GM19397 (cell line): ENCODE measurements at regions not wholly inside any gene's neighbourhood (a gene's known extent, or its start where the extent isn't known, plus 50 kb on each side); places are given as distances from the start of the nearest gene placed in this dataset.
"Not testable (repeated sequence)": the region's sequence is repeated elsewhere in the genome, so short reads cannot be mapped to it uniquely, and the experiment has no call there.

Experiments used
- ATAC-seq: cut with Tn5 transposase; IDR thresholded peaks from one replicate; pipeline ENCODE4 v1.9.1; 2021; ENCODE audit warnings: mild to moderate bottlenecking, moderate library complexity; ENCODE audit not compliant: unreplicated experiment

DNA sequence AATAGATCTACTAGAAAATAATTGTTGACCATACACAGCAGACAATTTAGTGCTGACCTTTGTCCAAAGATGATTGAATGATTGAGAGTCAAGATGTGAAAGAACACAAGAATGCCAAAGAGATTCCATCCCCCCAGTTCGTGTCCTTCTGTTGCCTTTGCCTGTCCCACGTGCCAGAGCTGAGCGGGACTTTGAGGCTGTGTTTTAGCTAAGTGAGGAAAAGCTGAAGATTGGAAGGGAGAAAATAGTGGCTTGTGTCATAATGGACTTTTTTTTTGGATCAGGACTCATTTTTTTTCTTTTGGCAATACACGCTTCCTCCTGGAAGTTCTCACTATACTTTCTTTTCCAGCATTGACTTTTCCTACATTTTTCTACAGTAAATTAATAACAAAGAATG is 206.6 kb upstream of the MDFIC2 start:
- ATAC-seq, result no peak

GRCh38 chr3:70518356-70518755 is 205.9 kb upstream of the MDFIC2 start:
- ATAC-seq, result no peak

GRCh38 chr3:70517124-70517890 is 204.9 kb upstream of the MDFIC2 start:
- ATAC-seq, result no peak

DNA sequence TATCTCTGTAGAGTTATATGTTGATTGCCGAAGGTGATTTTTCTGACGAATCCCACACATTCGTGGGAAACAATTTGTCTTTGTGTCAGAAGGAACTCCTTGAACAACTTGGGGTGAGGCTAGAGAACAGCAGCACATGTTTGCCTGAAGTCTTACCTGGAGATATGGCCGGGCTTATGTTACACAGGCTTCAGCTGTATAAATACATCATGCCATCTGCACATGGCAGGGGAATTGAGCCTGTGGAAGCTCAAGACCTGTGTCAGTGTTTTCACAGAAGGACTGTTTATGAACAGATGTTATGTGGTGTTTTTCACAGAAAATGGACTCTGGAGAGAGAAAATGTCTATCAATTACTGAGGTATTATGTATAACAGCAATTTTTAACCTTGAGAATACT is 203.6 kb upstream of the MDFIC2 start:
- ATAC-seq, result no peak

GRCh38 chr3:70507486-70507885 is 195.0 kb upstream of the MDFIC2 start:
- no peak for ATAC-seq

DNA sequence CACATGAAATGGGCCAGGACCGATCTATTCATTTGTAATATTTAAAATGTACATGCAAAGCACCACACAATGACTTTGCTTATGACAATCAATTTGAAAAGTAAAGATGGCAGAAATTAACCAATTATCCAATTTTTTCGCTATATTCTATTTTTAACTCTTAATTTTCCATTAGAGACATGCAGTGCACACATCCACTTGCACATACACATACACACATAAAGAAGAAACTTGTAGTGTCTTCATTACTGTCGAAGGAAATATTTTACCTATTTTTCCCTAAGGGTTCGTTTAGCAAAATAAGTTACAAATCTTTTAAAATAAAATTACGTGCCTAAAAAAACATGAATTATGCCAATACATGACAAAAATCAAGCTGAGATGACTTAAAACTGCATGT is 194.3 kb upstream of the MDFIC2 start:
- no peak for ATAC-seq

DNA sequence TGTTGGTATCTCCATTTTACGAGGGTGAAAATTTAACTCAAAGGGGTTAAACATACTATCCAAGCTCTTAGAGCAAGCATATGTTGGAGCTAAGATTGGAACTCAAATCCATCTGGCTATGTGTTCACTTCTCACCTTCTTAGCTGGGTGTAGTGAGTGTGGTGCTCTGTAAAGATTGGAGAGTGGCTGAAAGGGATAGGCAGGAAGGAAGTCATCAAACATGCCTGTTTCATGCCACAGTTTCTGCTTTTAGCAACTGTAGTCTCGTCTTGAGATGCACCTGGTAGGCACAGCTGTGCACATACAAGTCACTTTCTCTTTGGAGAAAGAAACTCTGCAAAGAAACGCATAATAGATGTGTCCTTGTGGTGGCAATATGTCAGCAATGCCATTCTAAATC is 189.1 kb upstream of the MDFIC2 start:
- ATAC-seq, result peak; percentile 47

- ATAC-seq, result no peak
Measured at GRCh38 chr3:70488816-70489215, 176.4 kb upstream of the MDFIC2 start.

- ATAC-seq, result no peak
Measured at GRCh38 chr3:70488131-70488530, 175.7 kb upstream of the MDFIC2 start.

GRCh38 chr3:70486414-70487017 is 174.1 kb upstream of the MDFIC2 start:
- ATAC-seq, result no peak

DNA sequence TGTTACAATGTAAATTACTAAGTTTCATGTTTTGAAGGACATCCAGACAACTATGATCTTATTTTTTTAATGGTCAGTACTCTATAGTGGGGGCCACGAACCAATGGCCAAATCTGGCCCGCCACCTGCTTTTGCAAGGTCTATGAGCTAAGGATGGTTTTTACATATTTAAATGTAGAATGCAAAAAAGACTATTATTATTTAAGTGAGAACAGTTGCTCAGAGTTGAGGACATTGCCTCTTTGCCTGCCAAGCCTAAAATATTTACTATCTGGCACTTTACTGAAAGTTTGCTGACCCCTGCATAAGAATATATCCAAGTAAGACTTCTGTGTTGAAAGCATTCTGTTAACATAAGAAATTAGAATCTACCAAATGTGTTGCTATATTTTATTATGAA is 163.7 kb upstream of the MDFIC2 start:
- ATAC-seq, result no peak

DNA sequence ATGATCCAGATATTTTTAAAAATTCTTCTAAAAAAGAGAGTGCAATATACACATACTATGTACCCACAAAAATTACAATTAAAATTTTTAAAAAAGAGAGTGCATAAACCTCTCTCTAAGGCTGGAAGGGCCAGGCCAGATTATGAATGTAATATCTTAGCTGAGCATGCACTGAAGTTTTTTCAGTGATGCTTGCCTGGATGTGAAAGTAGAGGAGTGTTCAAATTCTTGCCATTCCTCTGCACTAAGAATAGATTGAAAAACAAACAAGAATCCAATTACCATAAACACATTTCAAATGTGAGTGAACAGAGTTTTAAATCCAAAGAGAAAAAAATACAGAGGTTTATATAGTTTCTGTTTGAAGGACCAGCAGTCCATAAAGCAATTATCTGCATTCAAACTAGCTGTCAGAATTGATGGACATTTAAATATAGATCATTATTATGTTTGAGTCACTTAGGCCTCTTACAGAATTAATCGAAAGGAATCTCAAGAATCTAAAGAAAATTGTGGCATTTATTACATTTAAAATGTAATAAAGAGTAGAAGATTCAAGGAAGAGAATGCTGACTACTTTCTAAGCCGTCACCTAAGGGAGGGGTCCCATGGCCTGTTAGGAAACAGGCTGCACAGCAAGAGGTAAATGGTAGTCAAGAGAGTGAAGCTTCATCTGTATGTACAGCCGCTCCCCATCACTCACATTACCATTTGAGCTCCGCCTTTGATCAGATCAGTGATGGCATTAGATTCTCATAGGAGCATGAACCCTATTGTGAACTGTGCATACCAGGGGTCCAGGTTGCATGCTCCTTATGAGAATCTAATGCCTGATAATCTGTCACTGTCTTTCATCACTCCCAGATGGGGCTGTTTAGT is 159.3 kb upstream of the MDFIC2 start:
- no peak for ATAC-seq

DNA sequence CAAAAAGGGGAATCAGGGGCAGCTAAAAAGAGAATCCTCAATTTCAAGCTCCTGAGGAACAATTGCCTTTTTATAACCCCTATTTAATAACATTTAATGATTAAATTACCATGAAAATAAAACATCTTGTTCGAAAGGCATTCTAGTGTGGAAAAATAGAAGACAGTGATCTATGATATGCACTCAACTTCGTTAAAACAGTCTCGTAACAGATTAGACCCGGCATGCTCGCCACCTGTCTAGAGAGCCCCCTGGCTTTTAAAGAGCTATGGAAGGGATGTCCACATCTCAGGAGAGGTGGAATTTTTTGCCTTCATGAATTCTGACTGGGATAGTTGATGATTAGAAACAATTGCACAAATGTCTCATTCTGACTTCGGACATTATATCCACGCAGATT is 153.7 kb upstream of the MDFIC2 start:
- ATAC-seq, result no peak

GRCh38 chr3:70464876-70465275 is 152.4 kb upstream of the MDFIC2 start:
- ATAC-seq, result no peak

DNA sequence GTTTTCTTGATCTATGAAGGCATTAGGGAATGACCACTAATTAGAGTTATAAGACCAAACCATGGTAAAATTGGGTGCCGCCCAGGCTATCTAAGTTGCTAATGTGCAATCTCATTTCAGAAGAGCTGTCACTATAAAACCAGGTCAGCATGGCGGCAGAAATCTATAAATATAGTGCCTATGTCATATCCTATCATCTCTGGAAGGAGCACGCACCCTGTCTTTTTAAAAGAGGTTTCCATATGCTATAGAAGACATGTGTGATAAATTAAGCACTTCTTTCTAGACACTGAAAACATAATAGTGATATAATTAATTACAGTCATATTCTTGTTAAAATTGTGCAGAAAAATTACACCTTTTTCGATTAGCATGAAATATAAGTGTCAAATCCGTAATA is 152.0 kb upstream of the MDFIC2 start:
- ATAC-seq, result no peak

- not testable (repeated sequence) for ATAC-seq
Measured at GRCh38 chr3:70450220-70450619, 137.8 kb upstream of the MDFIC2 start.

DNA sequence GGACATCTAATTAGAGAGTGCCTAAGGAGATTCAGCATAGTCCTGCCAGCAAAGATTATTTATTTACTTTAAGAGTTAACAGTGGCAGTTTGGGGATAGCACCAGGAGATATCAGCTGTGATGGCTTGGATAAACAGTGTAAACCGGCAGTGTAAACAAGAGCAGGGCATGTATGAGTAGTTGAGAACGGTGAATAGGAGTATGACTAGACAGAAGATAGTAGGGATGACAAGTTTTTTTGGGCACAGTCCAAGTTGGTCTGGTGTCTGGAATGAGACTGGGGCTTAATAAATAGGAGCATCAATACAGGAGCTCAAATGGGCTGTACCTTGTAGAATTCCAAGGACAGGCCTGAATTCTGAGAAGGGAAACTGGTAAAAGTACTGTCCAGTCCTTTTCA is 123.0 kb upstream of the MDFIC2 start:
- ATAC-seq, result not testable (repeated sequence)

- ATAC-seq, result no peak
Measured at GRCh38 chr3:70433091-70433490, 120.7 kb upstream of the MDFIC2 start.

- ATAC-seq, result no peak
Measured at GRCh38 chr3:70431911-70432310, 119.5 kb upstream of the MDFIC2 start.

DNA sequence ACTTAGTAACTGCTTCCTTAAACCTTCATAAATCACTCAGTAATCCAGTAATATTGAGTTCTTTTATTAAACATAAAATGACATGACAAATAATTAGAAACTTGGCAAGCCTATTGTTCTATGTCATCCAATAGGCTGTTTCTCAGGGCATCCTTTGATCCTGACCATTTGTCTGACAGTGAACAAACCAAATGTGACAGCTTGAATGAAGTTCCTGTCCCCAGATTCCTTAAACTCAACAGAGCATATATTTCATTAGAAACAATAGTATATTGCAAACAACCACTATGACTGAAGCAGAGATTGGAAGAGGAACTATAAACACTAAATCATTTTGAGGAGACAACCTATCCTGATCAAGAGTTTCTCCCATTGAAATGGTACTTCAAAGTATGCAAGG is 113.6 kb upstream of the MDFIC2 start:
- ATAC-seq, result no peak

DNA sequence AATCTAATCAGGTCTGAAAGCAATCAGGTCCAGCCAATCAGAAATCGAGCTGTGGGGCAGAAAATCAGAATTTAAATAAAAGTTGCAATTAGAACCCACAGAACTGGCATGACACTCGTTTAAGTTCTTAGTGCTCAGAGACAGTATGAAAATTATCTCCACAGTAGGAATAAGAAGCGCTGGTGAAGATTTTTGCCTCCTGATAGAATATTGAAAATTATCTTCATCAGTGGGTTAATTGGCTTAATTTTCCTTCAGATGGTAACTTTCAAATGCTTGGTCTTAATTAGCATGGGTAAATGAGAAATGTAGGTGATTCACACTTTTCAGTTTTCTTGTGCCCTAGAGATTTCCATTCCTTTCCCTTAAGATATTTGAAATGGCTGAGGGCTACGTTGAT is 109.1 kb upstream of the MDFIC2 start:
- no peak for ATAC-seq

DNA sequence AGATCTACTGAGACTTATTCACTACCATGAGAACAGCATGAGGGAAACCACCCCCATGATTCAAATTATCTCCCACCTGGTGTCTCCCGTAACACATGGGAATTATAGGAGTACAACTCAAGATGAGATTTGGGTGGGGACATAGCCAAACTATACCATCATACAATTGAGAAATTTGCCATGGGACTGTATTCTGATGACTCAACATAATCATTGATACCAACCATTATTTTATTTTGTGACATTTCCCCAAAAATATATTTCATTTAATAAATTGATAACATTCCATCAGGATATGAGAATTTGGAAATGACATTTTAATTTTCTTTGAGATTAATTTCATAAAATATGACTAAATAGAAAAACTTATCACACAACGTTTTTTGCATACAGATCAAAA is 96.6 kb upstream of the MDFIC2 start:
- no peak for ATAC-seq
